CD4-positive, alpha-beta T cell treated with Interleukin-12 subunit alpha and Interleukin-12 subunit beta, for 1 hour (primary cell): ENCODE measurements at regions not wholly inside any gene's neighbourhood (a gene's known extent, or its start where the extent isn't known, plus 50 kb on each side); places are given as distances from the start of the nearest gene placed in this dataset.
"Not testable (repeated sequence)": the region's sequence is repeated elsewhere in the genome, so short reads cannot be mapped to it uniquely, and the experiment has no call there.

Experiments
- DNase-seq: peaks from one replicate; pipeline ENCODE4 v3.0.0-alpha.2; 2020

- DNase-seq, result no peak
These were observed 367.9 kb upstream of the SLC39A10 start for GRCh38 chr2:195289081-195289480.

DNA sequence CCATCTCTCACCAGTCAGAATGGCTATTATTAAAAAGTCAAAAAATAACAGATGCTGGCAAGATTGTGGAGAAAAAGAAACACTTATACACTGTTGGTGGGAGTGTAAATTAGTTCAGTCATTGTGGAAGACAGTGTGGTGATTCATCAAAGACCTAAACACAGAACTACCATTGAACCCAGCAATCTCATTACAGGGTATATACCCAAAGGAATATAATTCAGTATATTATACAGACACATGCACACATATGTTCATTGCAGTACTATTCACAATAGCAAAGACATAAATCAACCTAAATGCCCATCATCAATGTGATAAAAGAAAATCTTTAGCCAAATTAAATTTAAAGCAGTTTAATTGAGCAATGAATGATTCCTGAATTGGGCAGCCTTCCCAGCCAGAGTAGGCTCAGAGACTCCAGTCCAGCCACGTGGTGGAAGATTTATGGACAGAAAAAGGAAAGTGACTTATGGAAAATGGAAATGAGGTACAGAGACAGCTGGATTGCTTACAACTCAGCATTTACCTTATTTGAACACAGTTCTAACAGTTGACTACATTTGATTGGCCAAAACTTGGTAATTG is 377.1 kb upstream of the SLC39A10 start:
- DNase-seq, result no peak

DNA sequence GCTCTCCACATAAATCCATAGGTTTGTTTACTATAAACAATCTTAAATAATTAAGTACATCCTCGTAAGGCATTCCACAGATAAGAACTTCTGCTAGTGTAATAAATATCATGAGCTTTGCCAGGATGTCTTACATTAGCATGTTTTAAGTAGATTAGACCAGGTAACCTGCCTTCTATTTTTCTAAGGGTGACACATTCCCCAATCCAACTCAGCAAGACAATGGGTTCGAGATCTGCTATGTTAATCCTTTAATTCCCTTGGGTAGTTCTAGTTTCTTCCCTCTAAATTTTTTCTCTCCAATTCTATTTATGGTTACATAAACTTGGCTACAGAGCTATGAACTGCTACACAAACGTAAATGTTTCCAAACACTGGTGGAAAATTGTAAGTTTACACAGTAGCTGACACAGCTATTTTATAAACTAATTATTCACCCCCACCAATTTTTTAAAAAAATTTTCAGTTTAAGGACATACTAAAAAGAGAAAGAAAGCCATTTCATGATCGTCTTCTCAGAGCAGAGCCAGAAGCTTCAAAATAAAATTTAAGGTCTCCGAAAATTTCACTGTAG is 386.5 kb upstream of the SLC39A10 start:
- no peak for DNase-seq

DNA sequence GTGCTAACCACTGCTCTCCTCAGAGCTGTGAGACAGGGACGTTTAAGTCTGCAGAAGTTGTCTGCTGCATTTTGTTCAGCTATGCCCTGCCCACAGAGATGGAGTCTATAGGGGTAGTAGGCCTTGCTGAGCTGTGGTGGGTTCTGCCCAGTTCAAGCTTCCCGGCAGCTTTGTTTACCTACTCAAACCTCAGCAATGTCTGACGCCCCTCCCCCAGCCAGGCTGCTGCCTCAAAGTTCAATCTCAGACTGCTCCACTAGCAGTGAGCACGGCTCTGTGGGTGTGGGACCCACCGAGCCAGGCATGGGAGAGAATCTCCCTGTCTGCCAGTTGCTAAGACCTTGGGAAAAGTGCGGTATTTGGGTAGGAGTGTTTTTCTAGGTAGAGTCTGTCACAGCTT is 387.8 kb upstream of the SLC39A10 start:
- DNase-seq, result no peak

DNA sequence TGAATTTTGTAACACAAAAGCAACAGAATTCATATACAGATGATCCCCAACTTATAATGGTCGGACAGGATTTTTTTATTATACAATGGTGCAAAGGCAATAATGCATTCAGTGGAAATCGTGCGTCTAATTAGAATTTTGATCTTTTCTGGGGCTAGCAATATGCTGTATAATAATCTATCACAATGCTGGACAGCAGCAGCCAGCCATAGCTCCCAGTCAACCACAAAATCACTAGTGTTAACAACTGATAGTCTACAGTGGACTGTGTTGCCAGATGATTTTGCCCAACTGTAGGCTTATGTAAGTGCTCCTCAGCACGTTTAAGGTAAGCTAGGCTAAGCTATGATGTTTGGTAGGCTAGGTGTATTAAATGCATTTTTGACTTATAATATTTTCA is 399.0 kb upstream of the SLC39A10 start:
- DNase-seq, result no peak

DNA sequence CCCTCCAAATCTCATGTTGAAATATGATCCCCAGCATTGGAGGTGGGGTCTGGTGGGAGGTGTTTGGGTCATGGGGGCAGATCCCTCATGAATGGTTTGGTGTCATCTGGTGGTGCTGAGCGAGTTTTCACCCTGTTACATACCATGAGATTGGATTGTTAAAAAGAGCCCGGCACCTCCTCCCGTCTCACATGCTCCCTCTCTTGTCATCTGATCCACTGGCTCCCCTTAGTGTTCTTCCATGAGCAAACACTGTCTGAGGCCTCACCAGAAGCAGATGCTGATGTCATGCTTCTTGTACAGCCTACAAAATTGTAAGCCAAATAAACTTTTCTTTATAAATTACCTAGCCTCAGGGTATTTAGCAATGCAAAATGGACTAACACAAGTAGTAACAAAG is 405.0 kb upstream of the SLC39A10 start:
- no peak for DNase-seq

DNA sequence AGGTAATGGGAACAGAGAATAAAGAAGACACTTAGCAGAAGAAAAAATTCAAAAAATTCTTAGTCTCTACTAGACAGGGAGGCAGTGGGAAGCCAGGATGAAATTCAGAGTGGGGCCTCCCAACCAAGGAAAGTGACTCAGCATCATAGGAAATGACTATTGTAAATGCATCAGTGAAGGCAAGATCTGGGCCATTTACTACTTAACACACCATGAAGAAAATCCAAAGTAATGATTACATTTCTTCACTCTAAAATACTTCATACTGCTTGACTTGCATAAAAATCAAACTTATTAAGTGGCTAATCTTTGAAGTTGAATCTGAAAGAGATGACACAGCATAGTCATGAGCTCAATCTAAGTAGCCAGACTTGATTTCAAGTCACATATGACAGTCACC is 405.8 kb upstream of the SLC39A10 start:
- no peak for DNase-seq

- no peak for DNase-seq
These were observed 418.2 kb upstream of the SLC39A10 start for GRCh38 chr2:195238826-195239225.

DNA sequence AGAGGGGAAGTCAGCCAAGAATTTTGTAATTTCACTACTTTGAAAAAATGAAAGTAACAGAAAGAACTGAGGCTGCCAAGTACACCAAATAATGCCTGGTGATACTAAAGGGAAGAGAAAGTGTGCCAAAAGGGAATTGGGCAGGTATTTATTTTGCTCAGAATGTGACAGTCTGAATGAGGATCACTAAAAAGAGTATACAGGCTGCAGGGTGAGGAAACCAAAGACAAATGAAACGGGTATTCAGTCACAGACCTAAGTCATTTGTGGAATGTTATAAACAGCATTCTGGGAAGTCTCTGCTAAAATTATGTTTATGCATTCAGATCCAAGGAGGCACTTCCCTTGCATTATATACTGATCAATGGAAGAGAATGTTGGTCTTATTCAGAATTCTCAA is 418.6 kb upstream of the SLC39A10 start:
- no peak for DNase-seq

DNA sequence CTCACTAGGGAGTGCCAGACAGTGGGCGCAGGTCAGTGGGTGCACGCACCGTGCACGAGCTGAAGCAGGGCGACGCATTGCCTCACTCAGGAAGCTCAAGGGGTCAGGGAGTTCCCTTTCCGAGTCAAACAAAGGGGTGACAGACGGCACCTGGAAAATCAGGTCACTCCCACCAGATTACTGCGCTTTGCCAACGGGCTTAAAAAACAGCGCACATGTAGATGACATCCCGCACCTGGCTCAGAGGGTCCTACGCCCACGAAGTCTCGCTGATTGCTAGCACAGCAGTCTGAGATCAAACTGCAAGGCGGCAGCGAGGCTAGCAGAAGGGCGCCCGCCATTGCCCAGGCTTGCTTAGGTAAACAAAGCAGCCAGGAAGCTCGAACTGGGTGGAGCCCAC is 428.5 kb upstream of the SLC39A10 start:
- not testable (repeated sequence) for DNase-seq

- DNase-seq, result no peak
These were observed 443.0 kb upstream of the SLC39A10 start for GRCh38 chr2:195214072-195214471.

- no peak for DNase-seq
These were observed 444.4 kb upstream of the SLC39A10 start for GRCh38 chr2:195212586-195212985.

DNA sequence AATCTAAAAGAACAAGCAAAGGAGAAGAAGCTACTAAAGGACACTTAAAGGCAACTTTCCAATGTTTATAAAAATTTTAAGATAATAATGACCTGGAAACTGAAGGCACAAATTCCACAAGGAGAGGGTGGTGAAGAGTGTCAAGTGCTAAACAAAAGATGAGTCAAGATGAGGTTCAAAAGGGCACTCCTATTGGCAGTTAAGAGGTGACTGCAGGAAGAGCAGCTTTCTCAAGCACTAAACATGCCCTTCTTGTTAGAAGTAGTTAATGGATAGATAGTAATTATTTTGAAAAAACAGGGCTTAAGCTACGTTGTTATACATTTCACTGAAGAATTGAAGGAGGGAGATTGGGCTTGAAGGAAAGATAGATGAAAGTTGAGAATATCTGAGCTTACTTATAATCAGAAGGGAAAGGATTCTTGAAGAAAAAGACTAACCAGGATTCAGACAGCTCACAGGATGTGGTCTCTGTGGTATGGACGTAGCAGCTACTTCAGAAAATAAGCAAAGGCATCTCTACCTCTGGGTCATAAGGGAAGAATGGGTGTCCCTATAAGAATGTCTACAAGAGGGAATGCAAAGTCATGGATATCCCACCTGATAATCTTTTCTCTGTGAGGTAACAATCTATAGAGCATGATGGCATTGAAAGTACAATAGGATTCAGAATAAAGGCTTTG is 454.7 kb upstream of the SLC39A10 start:
- peak; percentile 8 for DNase-seq

DNA sequence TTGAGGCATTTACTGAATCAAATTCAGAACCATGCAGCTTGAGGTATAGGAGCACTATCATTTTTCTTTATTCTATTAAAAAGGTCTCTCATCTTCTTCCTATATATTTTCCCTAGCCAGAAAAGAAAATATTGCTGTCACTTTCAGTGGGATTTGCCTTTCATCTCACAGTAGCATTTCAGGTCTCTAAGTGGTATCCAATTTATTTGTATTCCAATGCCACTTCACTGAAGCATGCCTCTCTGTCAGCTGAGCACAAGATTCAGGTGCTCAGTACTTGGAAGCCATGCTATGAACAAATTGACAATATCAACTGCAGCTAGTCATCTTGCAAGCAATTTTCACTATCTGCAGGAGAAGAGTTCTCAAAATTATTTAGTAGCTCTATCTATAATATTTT is 457.2 kb upstream of the SLC39A10 start:
- DNase-seq, result no peak

DNA sequence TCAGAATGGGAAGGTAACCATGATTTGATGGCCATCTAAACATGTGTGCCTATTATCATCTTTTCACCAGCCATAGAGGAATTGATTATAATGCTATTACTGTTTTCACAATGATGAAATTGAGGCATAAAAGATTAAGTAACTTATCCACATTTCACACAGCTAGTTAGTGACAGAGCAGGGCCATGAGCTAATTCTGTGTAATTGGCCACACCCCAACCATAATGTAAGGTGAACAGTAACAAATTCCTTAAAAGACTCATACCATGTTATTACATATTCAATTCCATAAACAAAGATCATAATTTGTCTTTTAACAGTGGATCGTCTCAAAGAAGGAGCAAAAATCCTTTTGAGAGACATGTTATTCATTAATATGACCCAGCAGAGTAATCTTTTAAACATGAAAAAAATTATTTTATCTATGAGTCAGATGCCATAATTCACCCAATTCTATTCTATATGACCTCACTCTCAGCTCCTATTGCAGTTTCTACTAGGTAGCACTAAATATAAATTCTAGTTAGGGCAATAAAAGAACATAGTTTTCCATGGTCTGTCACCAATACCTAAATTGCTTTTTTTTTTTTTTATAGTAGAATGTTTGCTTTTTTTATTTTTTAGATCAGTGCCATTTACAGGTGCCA is 475.8 kb upstream of the SLC39A10 start:
- DNase-seq, result no peak

- DNase-seq, result no peak
These were observed 488.7 kb upstream of the SLC39A10 start for GRCh38 chr2:195168369-195168768.

DNA sequence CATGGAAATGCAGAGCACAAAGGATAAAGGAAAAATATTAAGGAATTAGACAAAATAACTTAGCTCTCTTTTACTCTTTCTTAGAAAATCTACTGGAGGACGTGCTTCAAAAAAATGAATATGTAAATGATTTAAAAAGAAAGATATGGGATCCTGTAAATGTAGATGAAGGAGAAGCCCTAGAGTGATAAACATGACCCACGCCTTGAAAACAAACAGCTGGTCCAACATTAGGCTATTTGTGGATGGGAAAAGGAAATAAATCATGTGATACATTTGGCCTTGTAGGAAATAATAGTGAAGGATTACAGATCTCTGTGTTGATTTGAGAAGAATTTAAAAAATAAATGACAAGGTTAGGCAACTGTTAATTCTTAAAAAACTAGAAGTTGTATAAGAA is 492.1 kb upstream of the SLC39A10 start:
- DNase-seq, result no peak

- DNase-seq, result no peak
These were observed 494.1 kb upstream of the SLC39A10 start for GRCh38 chr2:195162918-195163317.

GRCh38 chr2:195162194-195162593 is 494.8 kb upstream of the SLC39A10 start:
- no peak for DNase-seq

DNA sequence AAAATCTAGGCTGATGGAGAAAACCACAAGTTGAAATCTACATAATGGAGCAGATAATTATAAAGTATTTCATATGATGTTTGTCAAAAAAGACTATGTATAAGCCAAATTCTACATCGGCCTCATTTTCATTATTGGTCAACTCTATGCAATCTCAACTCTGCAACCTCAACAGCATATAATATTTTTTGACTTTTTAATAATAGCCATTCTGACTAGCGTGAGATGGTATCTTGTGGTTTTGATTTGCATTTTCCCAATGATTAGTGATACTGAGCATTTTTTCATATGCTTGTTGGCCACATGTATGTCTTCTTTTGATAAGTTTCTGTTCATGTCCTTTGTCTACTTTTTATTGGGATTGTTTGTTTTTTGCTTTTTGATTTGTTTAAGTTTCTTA is 496.1 kb upstream of the SLC39A10 start:
- DNase-seq, result no peak

GRCh38 chr2:195151711-195152110 is 505.3 kb upstream of the SLC39A10 start:
- no peak for DNase-seq

DNA sequence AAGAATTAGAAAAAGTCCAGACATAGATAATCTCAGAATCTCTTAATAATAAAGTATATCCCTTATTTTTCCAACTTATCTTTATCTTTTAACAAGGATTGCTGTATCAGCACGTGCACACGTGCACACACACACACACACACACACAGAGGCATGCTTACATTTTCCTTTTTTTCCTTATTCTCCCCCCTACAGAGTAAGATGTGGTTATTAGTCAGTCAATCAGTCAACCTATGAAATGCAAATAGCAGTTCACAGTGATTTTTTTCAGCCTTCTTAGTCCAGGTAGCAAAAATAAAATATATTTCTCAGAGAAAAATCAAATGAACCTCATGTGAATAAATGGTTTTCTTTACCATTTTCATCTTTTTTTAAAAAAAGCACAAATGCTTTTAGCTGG is 506.2 kb upstream of the SLC39A10 start:
- DNase-seq, result no peak

- no peak for DNase-seq
These were observed 509.0 kb upstream of the SLC39A10 start for GRCh38 chr2:195148004-195148403.
